NB4 (cell line): ENCODE measurements at regions not wholly inside any gene's neighbourhood (a gene's known extent, or its start where the extent isn't known, plus 50 kb on each side); places are given as distances from the start of the nearest gene placed in this dataset.

ENCODE experiments used
- DNase-seq: peaks from one replicate; pipeline ENCODE4 v3.0.0; 2010; ENCODE audit warnings: low read depth
- H3K4me3 ChIP-seq: one replicate; pipeline ENCODE4 v1.5.1; 2011; ENCODE audit warnings: mild to moderate bottlenecking, low read depth, low read length, moderate library complexity
- CTCF ChIP-seq: IDR thresholded peaks from one replicate; pipeline ENCODE4 v1.5.1; 2012; ENCODE audit warnings: low read depth, low read length
- MAX ChIP-seq: IDR thresholded peaks from 2 replicates; pipeline ENCODE4 v1.6.1; 2011; ENCODE audit warnings: low read depth, low read length
- MYC ChIP-seq: IDR thresholded peaks from 2 replicates; pipeline ENCODE4 v1.6.1; 2011; ENCODE audit warnings: low read depth, low read length
- POLR2A ChIP-seq: IDR thresholded peaks from 2 replicates; pipeline ENCODE4 v1.6.1; 2011; ENCODE audit warnings: mild to moderate bottlenecking; ENCODE audit not compliant: insufficient read length; ENCODE audit errors: extremely low read depth

- no peak overlapping the region for H3K4me3 ChIP-seq
- TF ChIP-seq CTCF (no peak), MYC (no peak), POLR2A (no peak), MAX (no peak)
- DNase-seq: no peak
Measured at GRCh38 chr18:22114526-22115321, 54.7 kb upstream of the GATA6 start.

GRCh38 chr18:22115573-22115972 lies 53.8 kb upstream of the GATA6 start:
- DNase-seq: no peak

More at GRCh38 chr18:22115573-22115972, 53.8 kb upstream of the GATA6 start:
- no peak for TF ChIP-seq MYC
- TF ChIP-seq POLR2A: no peak
- H3K4me3 ChIP-seq: no peak overlapping the region
